Liver (tissue), 7 donors: ENCODE measurements at regions not wholly inside any gene's neighbourhood (a gene's known extent, or its start where the extent isn't known, plus 50 kb on each side); places are given as distances from the start of the nearest gene placed in this dataset.

ENCODE experiments used
- DNase-seq: peaks from one replicate; pipeline ENCODE4 v3.0.0-alpha.2; 2017; ENCODE audit warnings: low spot score
- H3K27ac ChIP-seq, 2 donors: one replicate each; pipeline ENCODE4 v1.7.0; 2013; ENCODE audit warnings: inconsistent platforms in 2 of 2, low read length in 2 of 2, control low read depth in 1 of 2, low read depth in 1 of 2, mild to moderate bottlenecking in 1 of 2
- H3K27me3 ChIP-seq, 4 donors: one replicate each; pipeline versions ENCODE4 v1.6.1 to v1.7.0; 2013; ENCODE audit warnings: low read length in 3 of 4, inconsistent platforms in 1 of 4, mild to moderate bottlenecking in 1 of 4, moderate library complexity in 1 of 4; ENCODE audit not compliant: control insufficient read depth in 4 of 4, insufficient read depth in 4 of 4
- H3K36me3 ChIP-seq, 4 donors: one replicate each; pipeline versions ENCODE4 v1.6.1 to v1.7.0; 2013; ENCODE audit warnings: low read length in 3 of 4, mild to moderate bottlenecking in 3 of 4, low read depth in 1 of 4, moderate library complexity in 1 of 4; ENCODE audit not compliant: control insufficient read depth in 4 of 4, insufficient read depth in 3 of 4
- H3K4me1 ChIP-seq, 4 donors: one replicate each; pipeline versions ENCODE4 v1.6.1 to v1.7.0; 2013; ENCODE audit warnings: low read length in 3 of 4, mild to moderate bottlenecking in 3 of 4, moderate library complexity in 1 of 4; ENCODE audit not compliant: control insufficient read depth in 4 of 4, insufficient read depth in 4 of 4
- H3K4me3 ChIP-seq, 3 donors: one replicate each; pipeline versions ENCODE4 v1.6.1 to v1.7.0; 2013; ENCODE audit warnings: low read length in 3 of 3, control low read depth in 1 of 3, low read depth in 1 of 3, mild to moderate bottlenecking in 1 of 3
- H3K9ac ChIP-seq, 2 donors: one replicate each; pipeline ENCODE4 v1.7.0; 2013; ENCODE audit warnings: low read length in 2 of 2, mild to moderate bottlenecking in 2 of 2, moderate library complexity in 2 of 2, control low read depth in 1 of 2, low read depth in 1 of 2
- H3K9me3 ChIP-seq, 4 donors: one replicate each; pipeline versions ENCODE4 v1.6.1 to v1.7.0; 2013; ENCODE audit warnings: low read length in 3 of 4; ENCODE audit not compliant: control insufficient read depth in 4 of 4
- EGR1 ChIP-seq, 2 donors: IDR thresholded peaks; 2 replicates each; pipeline ENCODE4 v1.6.1; 2016 to 2018; ENCODE audit warnings: antibody characterized with exemption in 2 of 2, low read depth in 2 of 2
- FOXA2 ChIP-seq: IDR thresholded peaks from 2 replicates; pipeline ENCODE4 v1.6.1; 2016; ENCODE audit warnings: antibody characterized with exemption
- GABPA ChIP-seq, 2 donors: IDR thresholded peaks in 1 of 2; conservative IDR thresholded peaks in 1 of 2; 2 replicates each; pipeline ENCODE4 v1.6.1; 2016; ENCODE audit warnings: antibody characterized with exemption in 2 of 2, mild to moderate bottlenecking in 1 of 2, moderate library complexity in 1 of 2
- HNF4A ChIP-seq, 2 donors: conservative IDR thresholded peaks; 2 replicates each; pipeline ENCODE4 v1.6.1; 2016; ENCODE audit warnings: antibody characterized with exemption in 2 of 2, mild to moderate bottlenecking in 2 of 2
- HNF4G ChIP-seq: IDR thresholded peaks from 2 replicates; pipeline ENCODE4 v1.6.1; 2016; ENCODE audit warnings: antibody characterized with exemption
- JUND ChIP-seq, 2 donors: IDR thresholded peaks; 2 replicates each; pipeline ENCODE4 v1.6.1; 2016; ENCODE audit warnings: antibody characterized with exemption in 2 of 2
- NR2F2 ChIP-seq: IDR thresholded peaks from 2 replicates; pipeline ENCODE4 v1.6.1; 2016; ENCODE audit warnings: antibody characterized with exemption
- RAD21 ChIP-seq, 2 donors: IDR thresholded peaks; 2 replicates each; pipeline ENCODE4 v1.6.1; 2016; ENCODE audit warnings: antibody characterized with exemption in 2 of 2, mild to moderate bottlenecking in 2 of 2
- REST ChIP-seq: IDR thresholded peaks from 2 replicates; pipeline ENCODE4 v1.6.1; 2016; ENCODE audit warnings: antibody characterized with exemption, mild to moderate bottlenecking
- RXRA ChIP-seq, 2 donors: IDR thresholded peaks; 2 replicates each; pipeline ENCODE4 v1.6.1; 2017 to 2018; ENCODE audit warnings: antibody characterized with exemption in 2 of 2, mild to moderate bottlenecking in 1 of 2
- TAF1 ChIP-seq: conservative IDR thresholded peaks from 2 replicates; pipeline ENCODE4 v1.6.1; 2016; ENCODE audit warnings: antibody characterized with exemption, mild to moderate bottlenecking
- YY1 ChIP-seq: IDR thresholded peaks from 2 replicates; pipeline ENCODE4 v1.6.1; 2016; ENCODE audit warnings: antibody characterized with exemption, mild to moderate bottlenecking
- ZBTB33 ChIP-seq: IDR thresholded peaks from 2 replicates; pipeline ENCODE4 v1.6.1; 2016; ENCODE audit warnings: antibody characterized with exemption
- WGBS: extraction: QIAGEN DNeasy Blood & Tissue Kit; methylation state at CpG from one replicate; pipeline ENCODE4 v1.1.7; 2013; 5-methylcytosine and 5-hydroxymethylcytosine counted together
- donor health status: healthy.
- donor health status: healthy.
- donor health status: healthy.
- donor health status: healthy.

- H3K36me3 ChIP-seq: no peaks in the 10 kb centered on the region
- H3K9me3 ChIP-seq: no peaks in the 10 kb centered on the region
- 94% methylated on average over 1 of the region's 1 CpG for WGBS
- H3K27ac ChIP-seq: no peak overlapping the region
- H3K4me3 ChIP-seq: no peak overlapping the region
- H3K9ac ChIP-seq: no peak overlapping the region
- no peaks in the 10 kb centered on the region for H3K27me3 ChIP-seq
- peaks cover 0 to 8% (median 2%) of the 10 kb centered on the region in 4 donors for H3K4me1 ChIP-seq
- DNase-seq: no peak
- TF ChIP-seq ZBTB33 (no peak), RAD21 (IDR thresholded peaks at IDR 0.05) (no peak), REST (no peak), GABPA (IDR thresholded peaks at IDR 0.05 in 1 of 2, conservative IDR thresholded peaks at IDR 0.05 in 1 of 2) (no peak), YY1 (no peak), TAF1 (no peak), RXRA (IDR thresholded peaks at IDR 0.05) (no peak), HNF4A (conservative IDR thresholded peaks at IDR 0.05) (no peak), EGR1 (IDR thresholded peaks at IDR 0.05; ENCODE audit: low read depth in 2 of 2) (no peak), FOXA2 (no peak), HNF4G (no peak), NR2F2 (no peak), JUND (IDR thresholded peaks at IDR 0.05) (no peak)
These were observed 119.5 kb downstream of the CAVIN4 start for GRCh38 chr9:100697339-100697738.

- H3K4me1 ChIP-seq: peaks cover 0 to 8% (median 2%) of the 10 kb centered on the region in 4 donors
- no peak overlapping the region for H3K27ac ChIP-seq
- no peaks in the 10 kb centered on the region for H3K36me3 ChIP-seq
- no peak overlapping the region for H3K4me3 ChIP-seq
- no peak overlapping the region for H3K9ac ChIP-seq
- H3K27me3 ChIP-seq: no peaks in the 10 kb centered on the region
- DNase-seq: no peak
- H3K9me3 ChIP-seq: no peaks in the 10 kb centered on the region
- TF ChIP-seq TAF1 (no peak), HNF4G (no peak), REST (no peak), RXRA (IDR thresholded peaks at IDR 0.05) (no peak)
- WGBS: 79% methylated on average over 1 of the region's 1 CpG
These were observed 121.1 kb downstream of the CAVIN4 start for GRCh38 chr9:100698945-100699344.
